GM18507 (cell line): ENCODE measurements at regions not wholly inside any gene's neighbourhood (a gene's known extent, or its start where the extent isn't known, plus 50 kb on each side); places are given as distances from the start of the nearest gene placed in this dataset.
"Not testable (repeated sequence)": the region's sequence is repeated elsewhere in the genome, so short reads cannot be mapped to it uniquely, and the experiment has no call there.

Experiments
- DNase-seq: peaks from one replicate; pipeline ENCODE4 v3.0.0; 2011; ENCODE audit warnings: low read depth; ENCODE audit not compliant: insufficient read length; ENCODE audit errors: extremely low spot score
- FAIRE-seq: peaks from 2 replicates; lab custom pipeline; 2011; peaks lifted over from hg19 to GRCh38; lab: Jason Lieb, UNC

GRCh38 chr9:2276296-2276695 is 261.1 kb downstream of the SMARCA2 start:
- FAIRE-seq (no peak), DNase-seq (no peak)

DNA sequence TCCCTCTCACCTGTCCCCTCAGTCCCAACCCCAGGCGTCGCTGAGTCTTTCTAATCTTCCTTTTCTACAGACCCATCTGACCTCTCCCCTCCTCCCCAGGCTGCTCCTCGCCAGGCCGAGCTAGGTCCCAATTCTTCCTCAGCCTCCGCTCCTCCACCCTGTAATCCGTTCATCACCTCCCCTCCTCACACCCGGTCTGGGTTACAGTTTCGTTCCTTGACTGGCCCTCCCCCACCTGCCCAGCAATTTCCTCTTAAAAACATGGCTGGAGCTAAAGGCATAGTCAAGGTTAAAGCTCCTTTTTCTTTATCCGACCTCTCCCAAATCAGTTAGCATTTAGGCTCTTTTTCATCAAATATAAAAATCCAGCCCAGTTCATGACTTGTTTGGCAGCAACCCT is 262.0 kb downstream of the SMARCA2 start:
- not testable (repeated sequence) for DNase-seq, FAIRE-seq

DNA sequence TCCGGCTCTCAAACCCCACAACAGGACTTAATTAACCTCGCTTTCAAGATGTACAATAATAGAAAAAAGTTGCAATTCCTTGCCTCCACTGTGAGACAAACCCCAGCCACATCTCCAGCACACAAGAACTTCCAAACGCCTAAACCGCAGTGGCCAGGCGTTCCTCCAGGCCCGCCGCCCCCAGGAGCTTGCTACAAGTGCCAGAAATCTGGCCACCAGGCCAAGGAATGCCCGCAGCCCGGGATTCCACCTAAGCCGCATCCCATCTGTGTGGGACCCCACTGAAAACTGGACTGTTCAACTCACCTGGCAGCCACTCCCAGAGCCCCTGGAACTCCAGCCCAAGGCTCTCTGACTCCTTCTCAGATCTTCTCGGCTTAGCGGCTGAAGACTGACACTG is 262.5 kb downstream of the SMARCA2 start:
- DNase-seq, FAIRE-seq: not testable (repeated sequence)

DNA sequence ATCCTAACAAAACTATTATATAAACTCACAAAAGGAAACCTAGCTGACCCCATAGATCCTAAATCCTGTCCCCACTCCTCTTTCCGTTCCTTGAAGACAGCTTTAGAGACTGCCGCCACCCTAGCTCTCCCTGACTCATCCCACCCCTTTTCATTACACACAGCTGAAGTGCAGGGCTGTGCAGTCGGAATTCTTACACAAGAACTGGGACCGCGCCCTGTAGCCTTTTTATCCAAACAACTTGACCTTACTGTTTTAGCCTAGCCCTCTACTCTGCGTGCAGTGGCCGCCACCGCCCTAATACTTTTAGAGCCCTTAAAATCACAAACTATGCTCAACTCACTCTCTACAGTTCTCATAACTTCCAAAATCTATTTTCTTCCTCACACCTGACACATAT is 264.0 kb downstream of the SMARCA2 start:
- FAIRE-seq, DNase-seq: not testable (repeated sequence)

DNA sequence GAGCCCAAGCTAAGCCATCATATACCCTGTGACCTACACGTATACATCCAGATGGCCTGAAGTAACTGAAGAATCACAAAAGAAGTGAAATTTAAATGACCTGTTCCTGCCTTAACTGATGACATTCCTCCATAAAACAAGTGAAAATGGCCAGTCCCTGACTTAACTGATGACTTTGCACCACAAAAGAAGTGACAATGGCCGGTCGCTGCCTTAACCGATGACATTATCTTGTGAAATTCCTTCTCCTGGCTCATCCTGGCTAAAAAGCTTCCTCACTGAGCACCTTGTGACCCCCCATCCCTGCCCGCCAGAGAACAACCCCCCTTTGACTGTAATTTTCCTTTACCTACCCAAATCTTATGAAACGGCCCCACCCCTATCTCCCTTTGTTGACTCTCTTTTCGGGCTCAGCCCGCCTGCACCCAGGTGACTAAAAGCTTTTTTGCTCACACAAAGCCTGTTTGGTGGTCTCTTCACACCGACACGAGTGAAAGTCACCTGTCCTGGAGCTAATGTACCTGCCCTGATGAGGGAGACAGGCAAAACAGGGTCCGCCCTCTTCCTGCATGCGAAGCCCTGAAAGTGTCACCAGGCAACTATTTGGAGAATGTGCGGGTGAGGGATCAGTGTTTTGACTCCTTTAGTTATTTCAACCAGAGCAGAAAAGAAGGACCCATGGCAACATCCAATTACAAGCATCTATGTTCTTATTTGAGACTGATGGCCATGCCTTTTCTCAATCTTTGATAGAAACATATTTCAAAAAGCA is 266.1 kb downstream of the SMARCA2 start:
- no peak for FAIRE-seq
- DNase-seq = no peak

- DNase-seq = no peak
- no peak for FAIRE-seq
Observed at GRCh38 chr9:2281803-2282185, 266.6 kb downstream of the SMARCA2 start.

DNA sequence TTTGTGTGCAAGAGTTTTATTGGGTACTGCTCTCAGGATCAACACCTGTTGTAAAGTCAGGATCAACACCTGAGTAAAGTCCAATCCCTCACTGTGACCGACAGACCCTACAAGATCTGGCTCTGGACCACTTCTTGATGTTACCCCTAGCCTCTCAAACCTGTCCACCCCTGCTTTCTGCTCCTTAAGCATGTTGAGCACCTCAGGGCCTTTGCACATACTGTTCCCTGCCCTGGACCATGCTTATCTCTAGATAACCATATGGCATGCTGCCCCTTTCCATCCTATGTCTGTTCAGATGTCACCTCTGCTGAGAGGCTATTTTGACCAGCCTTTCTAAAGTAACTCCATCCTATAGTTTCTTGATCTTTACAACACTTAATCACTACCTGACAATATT is 269.6 kb downstream of the SMARCA2 start:
- FAIRE-seq (no peak), DNase-seq (no peak)

- DNase-seq = no peak
- no peak for FAIRE-seq
Observed at GRCh38 chr9:2285416-2286332, 270.5 kb downstream of the SMARCA2 start.

DNA sequence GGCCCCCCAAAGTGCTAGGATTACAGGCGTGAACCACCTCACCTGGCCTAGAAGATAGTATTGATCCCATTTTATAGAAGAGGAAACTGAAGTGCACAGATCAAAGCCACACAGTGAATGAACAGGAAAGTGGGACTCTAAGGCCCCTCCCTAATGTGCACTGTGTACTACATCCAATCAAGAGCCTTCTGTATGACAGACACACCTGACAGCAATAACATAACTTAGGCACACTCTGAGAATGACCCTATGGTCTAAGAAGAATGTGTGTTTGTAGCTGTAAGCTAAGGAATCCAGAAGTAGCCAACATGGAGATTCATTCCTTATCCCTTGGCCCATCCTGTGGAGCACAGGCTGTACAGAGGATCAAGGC is 271.2 kb downstream of the SMARCA2 start:
- FAIRE-seq = no peak
- DNase-seq = no peak

- FAIRE-seq (no peak), DNase-seq (no peak)
Observed at GRCh38 chr9:2286825-2287455, 271.8 kb downstream of the SMARCA2 start.

DNA sequence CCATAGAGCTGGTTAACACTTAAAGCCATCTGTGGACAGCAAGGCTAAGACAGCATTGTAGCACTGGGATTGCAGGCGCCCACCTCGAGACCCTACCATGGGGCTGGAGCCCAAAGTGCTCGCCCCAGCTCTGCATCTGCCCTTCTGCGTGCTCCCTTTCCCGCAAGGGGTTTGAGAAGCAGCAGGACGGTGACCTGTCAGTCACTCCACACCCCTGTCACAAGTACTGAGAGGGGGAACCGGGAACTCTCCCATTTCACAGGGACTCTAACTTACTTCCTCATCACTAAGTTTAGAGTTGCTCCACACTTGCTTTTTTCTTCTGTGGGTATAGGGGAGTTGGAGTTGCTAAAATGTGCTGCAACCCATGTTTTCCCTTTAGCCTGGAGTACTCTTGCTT is 273.2 kb downstream of the SMARCA2 start:
- no peak for FAIRE-seq

GRCh38 chr9:2289263-2289662 is 274.1 kb downstream of the SMARCA2 start:
- no peak for DNase-seq
- no peak for FAIRE-seq

More for the DNA sequence above, 273.2 kb downstream of the SMARCA2 start:
- DNase-seq = no peak

- DNase-seq (no peak), FAIRE-seq (no peak)
Observed at GRCh38 chr9:2290382-2290781, 275.2 kb downstream of the SMARCA2 start.

- no peak for DNase-seq
- FAIRE-seq = no peak
Observed at GRCh38 chr9:2291980-2292704, 277.0 kb downstream of the SMARCA2 start.

GRCh38 chr9:2292733-2293132 is 277.6 kb downstream of the SMARCA2 start:
- no peak for FAIRE-seq

DNA sequence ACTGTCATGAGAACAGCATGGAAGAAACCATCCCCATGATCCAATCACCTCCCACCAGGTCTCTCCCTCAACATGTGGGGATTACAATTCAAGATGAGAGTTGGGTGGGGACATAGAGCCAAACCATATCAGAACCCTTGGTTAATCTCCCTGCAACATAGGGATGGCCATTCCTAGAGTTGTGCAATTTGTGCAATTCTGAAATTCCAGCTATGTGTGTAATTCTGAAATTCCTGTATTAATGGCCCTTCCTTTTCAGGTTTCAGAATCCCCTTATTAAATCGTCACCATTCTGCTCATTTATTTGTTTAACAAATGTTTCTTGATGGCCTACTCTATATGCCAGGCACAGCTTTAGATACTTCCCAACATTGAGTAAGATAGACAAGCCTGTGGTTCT is 282.6 kb downstream of the SMARCA2 start:
- no peak for DNase-seq
- FAIRE-seq = no peak

More at GRCh38 chr9:2292733-2293132, 277.6 kb downstream of the SMARCA2 start:
- no peak for DNase-seq

- DNase-seq (no peak), FAIRE-seq (no peak)
Observed at GRCh38 chr9:2298217-2298616, 283.1 kb downstream of the SMARCA2 start.

DNA sequence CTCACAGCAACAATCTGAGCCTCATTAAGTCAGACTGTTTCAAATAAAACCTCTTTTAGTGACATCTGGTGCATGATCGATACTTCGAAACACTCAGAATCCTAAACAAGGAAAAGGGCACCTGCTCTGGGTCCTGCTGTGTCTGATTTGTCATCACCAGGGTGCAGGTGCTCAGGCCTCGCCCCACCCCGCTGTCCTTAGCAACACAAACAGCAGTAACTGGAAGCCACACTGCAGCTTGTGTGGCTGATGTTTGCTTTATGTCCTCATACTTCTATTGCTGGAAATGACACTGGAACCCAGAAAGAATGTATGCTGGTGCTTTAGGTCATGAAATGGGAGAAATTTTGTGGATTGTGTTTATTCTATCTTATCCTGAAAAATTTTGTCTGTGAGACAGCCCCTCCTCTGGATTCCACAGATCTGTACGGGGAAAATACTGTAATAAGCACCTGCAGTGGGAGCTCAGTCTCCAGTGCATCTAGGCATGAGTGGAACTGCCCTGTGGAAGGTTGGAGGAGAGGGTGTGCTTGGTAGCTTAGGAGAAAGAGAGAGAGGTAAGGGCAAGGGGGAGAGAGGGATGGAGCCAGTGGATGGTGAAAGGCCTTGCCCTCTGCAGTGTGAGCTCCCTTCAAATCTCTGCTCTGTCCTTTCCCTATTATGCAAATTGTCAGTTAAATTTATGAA is 284.2 kb downstream of the SMARCA2 start:
- DNase-seq = no peak

GRCh38 chr9:2299843-2300205 is 284.7 kb downstream of the SMARCA2 start:
- DNase-seq = no peak
- FAIRE-seq = no peak

More for the DNA sequence above, 284.2 kb downstream of the SMARCA2 start:
- FAIRE-seq = no peak
